ENCODE measurements at regions not wholly inside any gene's neighbourhood (a gene's known extent, or its start where the extent isn't known, plus 50 kb on each side); places are given as distances from the start of the nearest gene placed in this dataset.

DNA sequence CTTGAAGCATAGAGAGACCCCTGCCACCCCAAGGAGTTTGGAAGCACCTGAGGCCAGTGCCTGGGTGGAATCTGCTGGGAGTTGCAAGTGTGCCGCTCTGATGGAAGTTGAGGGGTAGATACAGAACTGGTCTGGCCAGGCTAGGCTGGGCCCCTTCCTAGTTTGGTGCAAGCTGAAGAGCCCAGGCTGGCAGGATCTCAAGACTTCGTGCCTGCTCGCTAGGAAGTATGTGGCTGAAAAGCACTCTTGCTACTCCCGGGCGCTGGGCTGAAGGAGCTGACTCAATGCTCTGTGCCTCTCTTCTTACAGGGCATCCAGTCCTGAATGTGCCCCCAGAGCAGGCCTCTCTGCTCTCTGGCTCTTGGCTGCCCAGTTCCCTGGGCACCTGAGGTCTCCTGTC, 51.7 kb upstream of the PJA1 start:
- peaks cover 0 to 17% (median 6%) of the 10 kb centered on the region in 5 donors for H3K4me1 ChIP-seq (ENCODE audit: control insufficient read depth in 5 of 5, insufficient read depth in 5 of 5, low read length in 5 of 5)
- no peaks in the 10 kb centered on the region for H3K27me3 ChIP-seq (ENCODE audit: control insufficient read depth in 3 of 3, insufficient read depth in 3 of 3, low read length in 2 of 3)
- peak; percentile 22 for ATAC-seq (ENCODE audit: insufficient read depth, low FRiP score)
- WGBS, 2 donors, result 55 to 93% methylated on average over 3 to 5 of the region's 5 CpGs
- peak; percentile 55 to 75 (median 56) for DNase-seq
- no peak overlapping the region for H3K9ac ChIP-seq (ENCODE audit: insufficient read depth in 1 of 2, low read length in 2 of 2)
- H3K4me3 ChIP-seq, result no peak overlapping the region
- peaks cover 0 to 4% (median 0%) of the 10 kb centered on the region in 4 donors for H3K9me3 ChIP-seq (ENCODE audit: control insufficient read depth in 4 of 4, insufficient read depth in 3 of 4, low read length in 3 of 4)
- TF ChIP-seq, protein P1, sequence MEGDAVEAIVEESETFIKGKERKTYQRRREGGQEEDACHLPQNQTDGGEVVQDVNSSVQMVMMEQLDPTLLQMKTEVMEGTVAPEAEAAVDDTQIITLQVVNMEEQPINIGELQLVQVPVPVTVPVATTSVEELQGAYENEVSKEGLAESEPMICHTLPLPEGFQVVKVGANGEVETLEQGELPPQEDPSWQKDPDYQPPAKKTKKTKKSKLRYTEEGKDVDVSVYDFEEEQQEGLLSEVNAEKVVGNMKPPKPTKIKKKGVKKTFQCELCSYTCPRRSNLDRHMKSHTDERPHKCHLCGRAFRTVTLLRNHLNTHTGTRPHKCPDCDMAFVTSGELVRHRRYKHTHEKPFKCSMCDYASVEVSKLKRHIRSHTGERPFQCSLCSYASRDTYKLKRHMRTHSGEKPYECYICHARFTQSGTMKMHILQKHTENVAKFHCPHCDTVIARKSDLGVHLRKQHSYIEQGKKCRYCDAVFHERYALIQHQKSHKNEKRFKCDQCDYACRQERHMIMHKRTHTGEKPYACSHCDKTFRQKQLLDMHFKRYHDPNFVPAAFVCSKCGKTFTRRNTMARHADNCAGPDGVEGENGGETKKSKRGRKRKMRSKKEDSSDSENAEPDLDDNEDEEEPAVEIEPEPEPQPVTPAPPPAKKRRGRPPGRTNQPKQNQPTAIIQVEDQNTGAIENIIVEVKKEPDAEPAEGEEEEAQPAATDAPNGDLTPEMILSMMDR (IDR thresholded peaks at IDR 0.05; ENCODE audit: control extremely low read depth, extremely low read depth), result no peak
- H3K36me3 ChIP-seq (ENCODE audit: control insufficient read depth in 4 of 4, insufficient read depth in 4 of 4, low read length in 4 of 4), result no peaks in the 10 kb centered on the region
- no peak overlapping the region for H3K27ac ChIP-seq (ENCODE audit: low read depth in 1 of 2, low read length in 1 of 2)

- H3K27me3 ChIP-seq (ENCODE audit: control insufficient read depth in 3 of 3, insufficient read depth in 3 of 3, low read length in 2 of 3), result no peaks in the 10 kb centered on the region
- H3K36me3 ChIP-seq (ENCODE audit: control insufficient read depth in 4 of 4, insufficient read depth in 4 of 4, low read length in 4 of 4), result no peaks in the 10 kb centered on the region
- TF ChIP-seq, protein P1 (IDR thresholded peaks at IDR 0.05; ENCODE audit: control extremely low read depth, extremely low read depth), result no peak
- peaks cover 0 to 4% (median 0%) of the 10 kb centered on the region in 4 donors for H3K9me3 ChIP-seq (ENCODE audit: control insufficient read depth in 4 of 4, insufficient read depth in 3 of 4, low read length in 3 of 4)
- no peak overlapping the region for H3K9ac ChIP-seq (ENCODE audit: insufficient read depth in 1 of 2, low read length in 2 of 2)
- ATAC-seq (ENCODE audit: insufficient read depth, low FRiP score), result no peak
- H3K4me3 ChIP-seq, result no peak overlapping the region
- DNase-seq, result no peak
- peaks cover 0 to 18% (median 6%) of the 10 kb centered on the region in 5 donors for H3K4me1 ChIP-seq (ENCODE audit: control insufficient read depth in 5 of 5, insufficient read depth in 5 of 5, low read length in 5 of 5)
- H3K27ac ChIP-seq (ENCODE audit: low read depth in 1 of 2, low read length in 1 of 2), result no peak overlapping the region
- WGBS, 2 donors, result 20 to 80% methylated on average over 1 of the region's 1 CpG
These were observed 51.2 kb upstream of the PJA1 start for GRCh38 chrX:69216446-69216845.

DNA sequence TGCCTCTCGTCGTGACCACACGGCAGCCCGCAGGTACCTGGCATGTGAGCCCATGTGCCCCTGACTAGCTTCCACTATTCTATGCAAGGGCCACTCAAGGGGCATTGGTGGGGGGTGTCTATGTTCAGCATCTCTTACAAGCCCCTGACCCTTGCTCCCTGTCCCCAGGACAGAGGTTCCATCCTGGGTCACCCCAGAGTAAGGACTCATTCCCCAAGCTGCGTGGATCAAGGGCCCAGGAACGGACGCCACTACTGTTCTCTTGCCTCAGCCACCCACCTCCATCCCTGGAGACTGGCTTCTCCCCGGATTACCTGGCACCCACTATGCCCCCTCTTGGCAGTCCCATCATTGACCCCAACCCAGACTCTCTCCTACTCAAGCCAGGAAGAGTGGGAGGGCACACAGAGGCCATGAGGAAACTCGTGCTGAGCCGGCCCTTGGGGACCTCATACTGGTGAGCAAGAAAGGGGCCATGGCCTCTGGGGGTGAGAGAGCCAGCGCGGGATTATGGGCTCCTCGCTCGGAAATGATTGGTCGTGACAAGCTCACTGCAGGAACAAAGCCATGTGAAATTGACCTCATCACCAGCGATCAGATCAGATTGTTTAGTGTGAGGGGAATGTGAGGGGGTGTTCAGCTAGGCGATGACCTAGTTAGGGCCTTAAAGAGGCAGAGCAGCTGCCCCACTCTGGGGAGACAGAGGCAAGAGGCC, 50.1 kb upstream of the PJA1 start:
- WGBS, 2 donors, result 81 to 88% methylated on average over 15 to 17 of the region's 17 CpGs

More for the DNA sequence above, 50.1 kb upstream of the PJA1 start:
- no peaks in the 10 kb centered on the region for H3K27me3 ChIP-seq (ENCODE audit: control insufficient read depth in 3 of 3, insufficient read depth in 3 of 3, low read length in 2 of 3)
- H3K9ac ChIP-seq (ENCODE audit: insufficient read depth in 1 of 2, low read length in 2 of 2), result no peak overlapping the region
- no peak for ATAC-seq (ENCODE audit: insufficient read depth, low FRiP score)
- peaks cover 0 to 2% (median 0%) of the 10 kb centered on the region in 4 donors for H3K9me3 ChIP-seq (ENCODE audit: control insufficient read depth in 4 of 4, insufficient read depth in 3 of 4, low read length in 3 of 4)
- no peaks in the 10 kb centered on the region for H3K36me3 ChIP-seq (ENCODE audit: control insufficient read depth in 4 of 4, insufficient read depth in 4 of 4, low read length in 4 of 4)
- DNase-seq, result no peak
- no peak overlapping the region for H3K27ac ChIP-seq (ENCODE audit: low read depth in 1 of 2, low read length in 1 of 2)
- TF ChIP-seq, protein P1 (IDR thresholded peaks at IDR 0.05; ENCODE audit: control extremely low read depth, extremely low read depth), result no peak
- H3K4me1 ChIP-seq (ENCODE audit: control insufficient read depth in 5 of 5, insufficient read depth in 5 of 5, low read length in 5 of 5), result peaks cover 0 to 22% (median 6%) of the 10 kb centered on the region in 5 donors
- no peak overlapping the region for H3K4me3 ChIP-seq

Data from lung (tissue), 11 donors.